ENCODE measurements at regions not wholly inside any gene's neighbourhood (a gene's known extent, or its start where the extent isn't known, plus 50 kb on each side); places are given as distances from the start of the nearest gene placed in this dataset.

GRCh38 chr11:92311616-92312449 lies 87.2 kb downstream of the FAT3 start:
- no peaks in the 10 kb centered on the region for H3K4me1 ChIP-seq (ENCODE audit: insufficient read depth, low read length)
- no peaks in the 10 kb centered on the region for H3F3A ChIP-seq (ENCODE audit: low read length, unreplicated experiment)
- H3K9me2 ChIP-seq (replicated peaks; ENCODE audit: low read length): no peaks in the 10 kb centered on the region
- TF ChIP-seq EZH2 (IDR thresholded peaks at IDR 0.05; ENCODE audit: low read length, unreplicated experiment): no peak
- TF ChIP-seq, protein P1, sequence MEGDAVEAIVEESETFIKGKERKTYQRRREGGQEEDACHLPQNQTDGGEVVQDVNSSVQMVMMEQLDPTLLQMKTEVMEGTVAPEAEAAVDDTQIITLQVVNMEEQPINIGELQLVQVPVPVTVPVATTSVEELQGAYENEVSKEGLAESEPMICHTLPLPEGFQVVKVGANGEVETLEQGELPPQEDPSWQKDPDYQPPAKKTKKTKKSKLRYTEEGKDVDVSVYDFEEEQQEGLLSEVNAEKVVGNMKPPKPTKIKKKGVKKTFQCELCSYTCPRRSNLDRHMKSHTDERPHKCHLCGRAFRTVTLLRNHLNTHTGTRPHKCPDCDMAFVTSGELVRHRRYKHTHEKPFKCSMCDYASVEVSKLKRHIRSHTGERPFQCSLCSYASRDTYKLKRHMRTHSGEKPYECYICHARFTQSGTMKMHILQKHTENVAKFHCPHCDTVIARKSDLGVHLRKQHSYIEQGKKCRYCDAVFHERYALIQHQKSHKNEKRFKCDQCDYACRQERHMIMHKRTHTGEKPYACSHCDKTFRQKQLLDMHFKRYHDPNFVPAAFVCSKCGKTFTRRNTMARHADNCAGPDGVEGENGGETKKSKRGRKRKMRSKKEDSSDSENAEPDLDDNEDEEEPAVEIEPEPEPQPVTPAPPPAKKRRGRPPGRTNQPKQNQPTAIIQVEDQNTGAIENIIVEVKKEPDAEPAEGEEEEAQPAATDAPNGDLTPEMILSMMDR (conservative IDR thresholded peaks at IDR 0.05; ENCODE audit: low read depth, low read length): peak; percentile 19; the same call in 1 of the 2 replicates
- H3K79me2 ChIP-seq (ENCODE audit: low read length): no peaks in the 10 kb centered on the region
- H3K36me3 ChIP-seq (ENCODE audit: low read depth, low read length): no peaks in the 10 kb centered on the region
- DNase-seq (peak; percentile 31), ATAC-seq (no peak)
- BruUV-seq (replicated peaks): no TSS peak
- H3K27ac ChIP-seq (ENCODE audit: low read length): no peak overlapping the region
- H3K4me2 ChIP-seq (ENCODE audit: low read length): no peak overlapping the region
- ChIA-PET CTCF (no interaction called here), POLR2A (ENCODE audit: unreplicated experiment) (no interaction called here)
- H2AFZ ChIP-seq (ENCODE audit: low read length): no peak overlapping the region
- no peak overlapping the region for H3K9ac ChIP-seq (ENCODE audit: low read length)
- no peaks in the 10 kb centered on the region for H4K20me1 ChIP-seq (ENCODE audit: low read length)
- peaks cover 3% of the 10 kb centered on the region; the same call in 1 of the 2 replicates for H3K27me3 ChIP-seq (ENCODE audit: low read length)
- H3K9me3 ChIP-seq (ENCODE audit: low read length): no peaks in the 10 kb centered on the region
- intact Hi-C loops (cut with micrococcal nuclease): no loop called here
- no peak overlapping the region for H3K4me3 ChIP-seq (ENCODE audit: low read length)

- Histone ChIP-seq H2AFZ (ENCODE audit: low read length) (no peak overlapping the region), H3K9ac (ENCODE audit: low read length) (no peak overlapping the region), H3F3A (ENCODE audit: low read length, unreplicated experiment) (no peaks in the 10 kb centered on the region), H3K4me2 (ENCODE audit: low read length) (no peak overlapping the region), H3K36me3 (ENCODE audit: low read depth, low read length) (no peaks in the 10 kb centered on the region), H3K27ac (ENCODE audit: low read length) (no peak overlapping the region), H3K4me1 (ENCODE audit: insufficient read depth, low read length) (no peaks in the 10 kb centered on the region), H3K4me3 (ENCODE audit: low read length) (no peak overlapping the region), H3K9me3 (ENCODE audit: low read length) (no peaks in the 10 kb centered on the region), H4K20me1 (ENCODE audit: low read length) (no peaks in the 10 kb centered on the region), H3K27me3 (ENCODE audit: low read length) (peaks cover 3% of the 10 kb centered on the region; the same call in 1 of the 2 replicates), H3K79me2 (ENCODE audit: low read length) (no peaks in the 10 kb centered on the region), H3K9me2 (replicated peaks; ENCODE audit: low read length) (no peaks in the 10 kb centered on the region)
- ChIA-PET CTCF (no interaction called here), POLR2A (ENCODE audit: unreplicated experiment) (no interaction called here)
- DNase-seq: no peak
- TF ChIP-seq EZH2phosphoT487 (IDR thresholded peaks at IDR 0.05; ENCODE audit: borderline replicate concordance, low read length) (no peak), EZH2 (IDR thresholded peaks at IDR 0.05; ENCODE audit: low read length, unreplicated experiment) (no peak)
- TF ChIP-seq, protein P1 (conservative IDR thresholded peaks at IDR 0.05; ENCODE audit: low read depth, low read length): no peak
- intact Hi-C loops (cut with micrococcal nuclease): no loop called here
- no peak for ATAC-seq
- no TSS peak for BruUV-seq (replicated peaks)
These were observed 89.2 kb downstream of the FAT3 start for GRCh38 chr11:92313784-92314183.

DNA sequence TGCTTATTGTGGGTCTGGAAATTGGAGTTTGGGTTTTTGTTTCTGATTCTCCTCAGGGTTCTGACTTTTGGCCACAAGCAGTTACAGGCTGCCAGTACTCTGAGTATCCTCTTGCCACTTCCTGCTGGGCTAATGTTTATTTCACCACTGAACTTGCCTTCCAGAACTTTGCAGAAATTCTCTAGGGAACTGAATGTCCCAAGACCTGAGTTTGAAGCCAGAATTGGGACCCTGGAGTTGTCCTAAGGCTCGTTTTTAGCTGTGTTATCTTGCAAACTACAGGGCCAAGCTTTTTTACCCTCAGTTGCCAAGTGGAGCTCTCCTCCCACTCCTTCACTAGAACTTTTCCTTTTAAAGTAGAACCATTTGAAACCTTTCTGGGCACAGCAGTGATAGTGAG lies 89.9 kb downstream of the FAT3 start:
- Histone ChIP-seq H3K4me1 (ENCODE audit: insufficient read depth, low read length) (no peaks in the 10 kb centered on the region), H3K36me3 (ENCODE audit: low read depth, low read length) (no peaks in the 10 kb centered on the region), H3K9me2 (replicated peaks; ENCODE audit: low read length) (no peaks in the 10 kb centered on the region), H4K20me1 (ENCODE audit: low read length) (no peaks in the 10 kb centered on the region), H3K9me3 (ENCODE audit: low read length) (no peaks in the 10 kb centered on the region), H3K4me2 (ENCODE audit: low read length) (no peak overlapping the region), H3K27me3 (ENCODE audit: low read length) (peaks cover under 1% of the 10 kb centered on the region; the same call in 1 of the 2 replicates), H3K4me3 (ENCODE audit: low read length) (no peak overlapping the region), H3K79me2 (ENCODE audit: low read length) (no peaks in the 10 kb centered on the region), H3K9ac (ENCODE audit: low read length) (no peak overlapping the region), H3F3A (ENCODE audit: low read length, unreplicated experiment) (no peaks in the 10 kb centered on the region), H2AFZ (ENCODE audit: low read length) (no peak overlapping the region), H3K27ac (ENCODE audit: low read length) (no peak overlapping the region)
- POLR2A ChIA-PET (ENCODE audit: unreplicated experiment): no interaction called here
- no peak for ATAC-seq
- no peak for DNase-seq
- no peak for TF ChIP-seq EZH2 (IDR thresholded peaks at IDR 0.05; ENCODE audit: low read length, unreplicated experiment)
- TF ChIP-seq EZH2phosphoT487 (IDR thresholded peaks at IDR 0.05; ENCODE audit: borderline replicate concordance, low read length): no peak
- TF ChIP-seq, protein P1 (conservative IDR thresholded peaks at IDR 0.05; ENCODE audit: low read depth, low read length): no peak
- CTCF ChIA-PET: no interaction called here
- BruUV-seq (replicated peaks): no TSS peak
- intact Hi-C loops (cut with micrococcal nuclease): no loop called here
